MV-4-11 (cell line): ENCODE measurements at regions not wholly inside any gene's neighbourhood (a gene's known extent, or its start where the extent isn't known, plus 50 kb on each side); places are given as distances from the start of the nearest gene placed in this dataset.
A peak's percentile ranks its signal among the peaks of the same experiment; 100 is the strongest.

Source experiments
- DNase-seq: peaks from one replicate; lab custom pipeline; 2025; lab: John Stamatoyannopoulos, UW

GRCh38 chr14:34243401-34243800 lies 218.6 kb downstream of the SPTSSA start:
- DNase-seq, result no peak

GRCh38 chr14:34243001-34243400 lies 219.0 kb downstream of the SPTSSA start:
- no peak for DNase-seq

GRCh38 chr14:34241185-34241711 lies 220.8 kb downstream of the SPTSSA start:
- no peak for DNase-seq

GRCh38 chr14:34238610-34239009 lies 223.4 kb downstream of the SPTSSA start:
- DNase-seq, result no peak

- DNase-seq, result no peak
Measured at GRCh38 chr14:34237677-34238076, 224.4 kb downstream of the SPTSSA start.

GRCh38 chr14:34237081-34237480 lies 225.0 kb downstream of the SPTSSA start:
- DNase-seq, result no peak

- DNase-seq, result no peak
Measured at GRCh38 chr14:34235643-34236300, 226.3 kb downstream of the SPTSSA start.

- no peak for DNase-seq
Measured at GRCh38 chr14:34234258-34234657, 227.8 kb downstream of the SPTSSA start.

- DNase-seq, result no peak
Measured at GRCh38 chr14:34233619-34234018, 228.4 kb downstream of the SPTSSA start.

GRCh38 chr14:34232790-34233189 lies 229.2 kb downstream of the SPTSSA start:
- no peak for DNase-seq

- no peak for DNase-seq
Measured at GRCh38 chr14:34231626-34232025, 230.4 kb downstream of the SPTSSA start.

- no peak for DNase-seq
Measured at GRCh38 chr14:34229140-34229539, 232.9 kb downstream of the SPTSSA start.

GRCh38 chr14:34228650-34228976 lies 233.4 kb downstream of the SPTSSA start:
- no peak for DNase-seq

- DNase-seq, result peak; percentile 33
Measured at GRCh38 chr14:34227834-34228649, 234.0 kb downstream of the SPTSSA start.

GRCh38 chr14:34224221-34224620 lies 237.8 kb downstream of the SPTSSA start:
- no peak for DNase-seq

- DNase-seq, result no peak
Measured at GRCh38 chr14:34223373-34224148, 238.5 kb downstream of the SPTSSA start.

- DNase-seq, result no peak
Measured at GRCh38 chr14:34222867-34223266, 239.2 kb downstream of the SPTSSA start.

GRCh38 chr14:34222122-34222521 lies 239.9 kb downstream of the SPTSSA start:
- no peak for DNase-seq

- DNase-seq, result peak; percentile 53
Measured at GRCh38 chr14:34220921-34221320, 241.1 kb downstream of the SPTSSA start.

- no peak for DNase-seq
Measured at GRCh38 chr14:34220378-34220706, 241.7 kb downstream of the SPTSSA start.

GRCh38 chr14:34219661-34220377 lies 242.2 kb downstream of the SPTSSA start:
- DNase-seq, result no peak

- no peak for DNase-seq
Measured at GRCh38 chr14:34218881-34219280, 243.2 kb downstream of the SPTSSA start.
